IPS-18a (cell line): ENCODE measurements at regions not wholly inside any gene's neighbourhood (a gene's known extent, or its start where the extent isn't known, plus 50 kb on each side); places are given as distances from the start of the nearest gene placed in this dataset.

ENCODE experiments used
- H3K27ac ChIP-seq: one replicate; pipeline ENCODE4 v1.5.1; 2013; ENCODE audit warnings: low read length
- H3K27me3 ChIP-seq: one replicate; pipeline ENCODE4 v1.6.1; 2013; ENCODE audit warnings: mild to moderate bottlenecking, low read length; ENCODE audit not compliant: control insufficient read depth, insufficient read depth
- H3K36me3 ChIP-seq: one replicate; pipeline ENCODE4 v1.6.1; 2013; ENCODE audit warnings: low read depth, low read length; ENCODE audit not compliant: control insufficient read depth
- H3K4me1 ChIP-seq: one replicate; pipeline ENCODE4 v1.6.1; 2013; ENCODE audit warnings: low read depth, low read length; ENCODE audit not compliant: control insufficient read depth
- H3K4me3 ChIP-seq: one replicate; pipeline ENCODE4 v1.5.1; 2013; ENCODE audit warnings: low read length
- H3K9ac ChIP-seq: one replicate; pipeline ENCODE4 v1.6.1; 2013; ENCODE audit warnings: mild to moderate bottlenecking, low read length, moderate library complexity
- H3K9me3 ChIP-seq: one replicate; pipeline ENCODE4 v1.6.1; 2013; ENCODE audit warnings: low read depth, low read length; ENCODE audit not compliant: control insufficient read depth

GRCh38 chr9:110112792-110113191, 95.2 kb downstream of the C9orf152 start:
- no peak overlapping the region for H3K9ac ChIP-seq
- H3K4me3 ChIP-seq = no peak overlapping the region
- H3K27me3 ChIP-seq = no peaks in the 10 kb centered on the region
- H3K36me3 ChIP-seq = no peaks in the 10 kb centered on the region
- H3K9me3 ChIP-seq = no peaks in the 10 kb centered on the region
- no peak overlapping the region for H3K27ac ChIP-seq
- H3K4me1 ChIP-seq = peaks cover 46% of the 10 kb centered on the region

- H3K9me3 ChIP-seq = no peaks in the 10 kb centered on the region
- H3K4me1 ChIP-seq = peaks cover 43% of the 10 kb centered on the region
- H3K4me3 ChIP-seq = no peak overlapping the region
- no peaks in the 10 kb centered on the region for H3K36me3 ChIP-seq
- no peak overlapping the region for H3K9ac ChIP-seq
- H3K27ac ChIP-seq = no peak overlapping the region
- H3K27me3 ChIP-seq = no peaks in the 10 kb centered on the region
Measured at GRCh38 chr9:110114086-110114858, 93.7 kb downstream of the C9orf152 start.

- peaks cover 40% of the 10 kb centered on the region for H3K4me1 ChIP-seq
- H3K27ac ChIP-seq = no peak overlapping the region
- no peak overlapping the region for H3K9ac ChIP-seq
- no peaks in the 10 kb centered on the region for H3K9me3 ChIP-seq
- no peaks in the 10 kb centered on the region for H3K36me3 ChIP-seq
- no peaks in the 10 kb centered on the region for H3K27me3 ChIP-seq
- no peak overlapping the region for H3K4me3 ChIP-seq
Measured at GRCh38 chr9:110114859-110115201, 93.1 kb downstream of the C9orf152 start.

DNA sequence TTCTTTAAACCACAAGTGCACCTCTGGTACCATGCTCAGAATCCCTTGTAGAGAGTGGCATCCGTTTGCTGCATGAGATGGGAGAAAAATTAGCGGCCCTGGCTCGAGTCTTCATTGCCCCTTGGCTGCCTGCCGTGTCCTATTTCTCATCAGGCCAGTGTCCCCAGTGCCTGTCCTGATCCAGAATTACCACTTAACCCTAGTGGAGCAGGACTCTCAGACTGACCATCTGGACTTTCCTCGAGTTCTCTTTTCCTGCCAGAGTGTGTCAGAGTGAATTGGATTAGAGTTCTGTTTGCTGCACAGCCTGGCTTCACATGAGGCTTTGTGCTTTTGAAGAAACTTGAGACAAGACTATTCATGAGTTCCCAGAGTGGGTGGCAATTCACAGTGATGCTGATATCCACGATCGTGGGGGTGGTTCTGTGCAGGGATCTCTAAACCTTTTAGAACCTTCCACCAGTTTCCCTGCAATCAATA, 92.6 kb downstream of the C9orf152 start:
- Histone ChIP-seq H3K27ac (no peak overlapping the region), H3K4me1 (peaks cover 36% of the 10 kb centered on the region), H3K4me3 (no peak overlapping the region), H3K36me3 (no peaks in the 10 kb centered on the region), H3K27me3 (no peaks in the 10 kb centered on the region), H3K9ac (no peak overlapping the region), H3K9me3 (no peaks in the 10 kb centered on the region)

DNA sequence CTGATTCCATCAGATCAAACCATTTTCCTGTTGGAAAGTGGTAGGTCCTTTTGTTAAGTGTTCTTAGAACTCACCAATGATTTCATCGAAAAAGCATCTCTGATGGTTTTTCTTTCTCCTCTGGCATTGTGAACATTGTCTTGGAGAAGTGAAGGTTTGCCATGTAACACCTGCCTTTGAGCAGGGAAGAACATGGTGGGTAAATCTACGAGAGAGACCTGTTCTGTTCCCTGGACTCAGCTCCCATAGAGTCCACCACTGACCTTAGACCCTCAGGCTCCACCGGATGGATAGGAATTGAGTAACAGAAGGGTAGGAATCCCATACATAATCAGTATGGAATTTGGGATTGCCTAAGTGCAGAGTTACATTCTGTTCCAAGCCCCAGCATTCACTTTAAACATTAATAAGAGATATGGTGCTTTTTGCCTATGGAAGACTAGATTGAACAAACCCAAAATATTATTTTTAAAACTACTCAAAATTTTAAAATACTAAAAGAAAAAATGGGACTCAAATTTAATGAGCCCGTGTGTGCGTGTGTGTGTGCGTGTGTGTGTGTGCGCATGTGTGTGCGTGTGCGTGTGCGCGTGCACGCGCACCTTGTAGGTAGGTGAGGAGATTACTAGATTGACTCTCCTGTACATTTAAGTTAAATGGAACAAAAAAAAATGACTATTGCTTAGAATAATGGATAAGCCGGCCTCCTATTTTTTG, 92.0 kb downstream of the C9orf152 start:
- H3K9ac ChIP-seq = no peak overlapping the region
- H3K27ac ChIP-seq = no peak overlapping the region
- peaks cover 35% of the 10 kb centered on the region for H3K4me1 ChIP-seq
- H3K36me3 ChIP-seq = no peaks in the 10 kb centered on the region
- H3K27me3 ChIP-seq = no peaks in the 10 kb centered on the region
- H3K9me3 ChIP-seq = no peaks in the 10 kb centered on the region
- H3K4me3 ChIP-seq = no peak overlapping the region

GRCh38 chr9:110116543-110116885, 91.4 kb downstream of the C9orf152 start:
- Histone ChIP-seq H3K27ac (no peak overlapping the region), H3K27me3 (no peaks in the 10 kb centered on the region), H3K4me3 (no peak overlapping the region), H3K36me3 (no peaks in the 10 kb centered on the region), H3K4me1 (peaks cover 36% of the 10 kb centered on the region), H3K9ac (no peak overlapping the region), H3K9me3 (no peaks in the 10 kb centered on the region)

DNA sequence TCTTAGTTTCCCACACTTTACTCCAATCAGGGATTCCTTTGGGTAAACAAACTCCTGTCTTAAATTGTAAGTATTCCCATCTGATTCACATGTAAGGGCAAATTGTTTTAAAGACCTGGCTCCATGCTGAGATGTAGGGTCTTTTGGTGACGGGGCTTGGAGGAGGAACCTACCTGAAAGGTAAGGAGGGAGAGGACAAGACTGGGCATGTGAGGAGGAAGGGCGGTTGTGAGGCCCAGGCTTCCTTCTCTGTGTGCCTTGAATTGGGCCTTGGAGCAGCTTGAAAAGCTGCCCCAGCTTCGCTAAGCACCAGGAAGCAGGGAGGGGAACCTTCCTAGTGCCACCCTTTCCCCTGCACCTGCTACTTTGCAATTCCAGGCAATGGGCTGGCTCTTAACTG, 86.8 kb downstream of the C9orf152 start:
- Histone ChIP-seq H3K27ac (no peak overlapping the region), H3K9ac (no peak overlapping the region), H3K36me3 (no peaks in the 10 kb centered on the region), H3K9me3 (no peaks in the 10 kb centered on the region), H3K4me1 (peaks cover 49% of the 10 kb centered on the region), H3K4me3 (no peak overlapping the region), H3K27me3 (no peaks in the 10 kb centered on the region)

DNA sequence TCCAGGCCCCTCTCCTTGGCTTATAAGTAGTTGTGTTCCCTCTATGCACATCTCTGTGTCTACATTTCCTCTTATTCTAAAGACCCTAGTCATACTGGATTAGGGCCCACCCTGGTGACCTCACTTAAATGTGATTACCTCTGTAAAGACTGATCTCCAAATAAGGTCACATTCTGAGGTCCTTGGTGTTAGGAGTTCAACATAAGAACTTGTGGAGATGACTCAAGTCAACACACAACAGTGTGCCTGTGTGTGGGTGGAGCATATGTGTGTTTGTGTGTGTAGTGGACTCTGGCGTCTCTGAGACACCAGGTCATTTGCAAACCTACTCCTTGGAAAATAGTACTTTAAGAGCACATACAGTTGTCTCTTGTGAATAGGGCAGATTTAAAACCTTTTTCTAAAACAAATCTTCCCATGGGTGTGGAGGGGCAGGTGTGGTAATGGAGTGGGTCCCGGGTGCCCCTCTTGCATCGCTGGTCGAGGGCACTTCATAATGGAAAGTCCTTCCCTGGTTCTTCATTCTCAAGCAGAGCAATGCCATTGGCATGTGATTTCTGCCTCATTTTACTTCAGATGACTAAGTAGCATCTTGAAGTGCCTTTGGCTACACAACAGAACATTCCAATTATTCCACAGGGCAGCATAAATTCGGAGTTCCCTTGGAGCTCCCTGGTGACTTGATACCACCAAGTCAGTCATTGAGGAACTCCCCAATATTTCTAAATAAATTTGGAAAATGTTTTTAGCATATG, 84.4 kb downstream of the C9orf152 start:
- H3K4me1 ChIP-seq = peaks cover 66% of the 10 kb centered on the region
- no peak overlapping the region for H3K4me3 ChIP-seq
- no peaks in the 10 kb centered on the region for H3K27me3 ChIP-seq
- no peak overlapping the region for H3K9ac ChIP-seq
- H3K27ac ChIP-seq = no peak overlapping the region
- no peaks in the 10 kb centered on the region for H3K36me3 ChIP-seq
- H3K9me3 ChIP-seq = no peaks in the 10 kb centered on the region

- Histone ChIP-seq H3K27me3 (no peaks in the 10 kb centered on the region), H3K27ac (no peak overlapping the region), H3K9ac (no peak overlapping the region)
Measured at GRCh38 chr9:110124439-110124838, 83.5 kb downstream of the C9orf152 start.

GRCh38 chr9:110125207-110125751, 82.7 kb downstream of the C9orf152 start:
- H3K9me3 ChIP-seq = no peaks in the 10 kb centered on the region
- H3K9ac ChIP-seq = no peak overlapping the region
- H3K27me3 ChIP-seq = no peaks in the 10 kb centered on the region
- no peaks in the 10 kb centered on the region for H3K36me3 ChIP-seq
- no peak overlapping the region for H3K27ac ChIP-seq
- H3K4me3 ChIP-seq = no peak overlapping the region
- H3K4me1 ChIP-seq = peaks cover 83% of the 10 kb centered on the region

More at GRCh38 chr9:110124439-110124838, 83.5 kb downstream of the C9orf152 start:
- no peaks in the 10 kb centered on the region for H3K9me3 ChIP-seq
- no peaks in the 10 kb centered on the region for H3K36me3 ChIP-seq
- no peak overlapping the region for H3K4me3 ChIP-seq
- peaks cover 74% of the 10 kb centered on the region for H3K4me1 ChIP-seq

GRCh38 chr9:110125763-110126351, 82.1 kb downstream of the C9orf152 start:
- H3K36me3 ChIP-seq = no peaks in the 10 kb centered on the region
- H3K9me3 ChIP-seq = no peaks in the 10 kb centered on the region
- H3K9ac ChIP-seq = peak overlapping the region; percentile 21
- no peaks in the 10 kb centered on the region for H3K27me3 ChIP-seq
- H3K27ac ChIP-seq = no peak overlapping the region
- H3K4me3 ChIP-seq = no peak overlapping the region
- peaks cover 88% of the 10 kb centered on the region for H3K4me1 ChIP-seq
